MCF 10A (cell line): ENCODE measurements at regions not wholly inside any gene's neighbourhood (a gene's known extent, or its start where the extent isn't known, plus 50 kb on each side); places are given as distances from the start of the nearest gene placed in this dataset.

Experiments used
- BruUV-seq: library from RNA; stranded (reverse); fragments of 400-500 nt; replicated peaks from 2 replicates; lab custom pipeline; 2021; lab: Mats Ljungman, UMichigan
- CTCF ChIA-PET: fragments of 300-600 bp; sonication (Branson Sonifier 250); formaldehyde crosslinking; extraction: SDS; loops from one replicate; lab custom pipeline; 2021; ENCODE audit warnings: antibody characterized with exemption, inconsistent platforms; lab: Yijun Ruan, JAX
- POLR2A ChIA-PET: fragments of 300-600, 350-650 bp; sonication (Branson Sonifier 250); formaldehyde crosslinking; extraction: SDS; loops from one replicate; lab custom pipeline; 2020; ENCODE audit warnings: antibody characterized with exemption, inconsistent platforms; lab: Yijun Ruan, JAX
- DNase-seq: peaks from one replicate; pipeline ENCODE4 v3.0.0-alpha.2; 2018; ENCODE audit not compliant: unreplicated experiment
- H3K27ac Mint-ChIP-seq: one replicate; pipeline ENCODE4 v1.8.0; 2022; ENCODE audit warnings: mild to moderate bottlenecking, low read depth, mixed read lengths; ENCODE audit not compliant: unreplicated experiment
- H3K27me3 Mint-ChIP-seq: one replicate; pipeline ENCODE4 v1.8.0; 2022; ENCODE audit warnings: mixed read lengths; ENCODE audit not compliant: insufficient read depth, unreplicated experiment
- H3K36me3 Mint-ChIP-seq: one replicate; pipeline ENCODE4 v1.8.0; 2022; ENCODE audit warnings: mild to moderate bottlenecking, moderate library complexity, mixed read lengths; ENCODE audit not compliant: insufficient read depth, unreplicated experiment
- H3K4me1 Mint-ChIP-seq: one replicate; pipeline ENCODE4 v1.8.0; 2022; ENCODE audit warnings: mixed read lengths; ENCODE audit not compliant: insufficient read depth, unreplicated experiment
- H3K4me3 Mint-ChIP-seq: one replicate; pipeline ENCODE4 v1.8.0; 2022; ENCODE audit warnings: mild to moderate bottlenecking, moderate library complexity, mixed read lengths; ENCODE audit not compliant: unreplicated experiment
- H3K9me3 Mint-ChIP-seq: one replicate; pipeline ENCODE4 v1.8.0; 2022; ENCODE audit warnings: mixed read lengths; ENCODE audit not compliant: unreplicated experiment
- CTCF ChIP-seq: fragments of 200-600 bp; IDR thresholded peaks from one replicate; pipeline ENCODE4 v1.8.0; 2022; ENCODE audit warnings: antibody characterized with exemption, mild to moderate bottlenecking; ENCODE audit not compliant: unreplicated experiment
- intact Hi-C: fragments of 100-400 bp; cut with micrococcal nuclease; formaldehyde crosslinking; loops from 2 replicates; pipeline ENCODE4 v1.14.1; 2022

- Mint-ChIP-seq H3K4me1 (no peaks in the 10 kb centered on the region), H3K4me3 (no peak overlapping the region), H3K27me3 (no peaks in the 10 kb centered on the region), H3K27ac (no peak overlapping the region), H3K36me3 (no peaks in the 10 kb centered on the region), H3K9me3 (peaks cover 65% of the 10 kb centered on the region)
- DNase-seq, result peak; percentile 67
- intact Hi-C loops, result no loop called here
- TF ChIP-seq CTCF, result no peak
- ChIA-PET POLR2A (no interaction called here), CTCF (no interaction called here)
- BruUV-seq, result no TSS peak
Observed at GRCh38 chr19:23460656-23461055, 65.4 kb upstream of the ZNF91 start.
